AG04449 (cell line): ENCODE measurements at regions not wholly inside any gene's neighbourhood (a gene's known extent, or its start where the extent isn't known, plus 50 kb on each side); places are given as distances from the start of the nearest gene placed in this dataset.

Experiments
- CTCF ChIA-PET: fragments of 350-600 bp; formaldehyde crosslinking; extraction: SDS; loops from one replicate; lab custom pipeline; 2021; ENCODE audit warnings: antibody characterized with exemption; lab: Yijun Ruan, JAX
- POLR2A ChIA-PET: fragments of 400-600, 350-600 bp; formaldehyde crosslinking; extraction: SDS; loops from one replicate; lab custom pipeline; 2020; ENCODE audit warnings: antibody characterized with exemption, inconsistent platforms; lab: Yijun Ruan, JAX
- DNase-seq: peaks from one replicate; pipeline ENCODE4 v3.0.0-alpha.2; 2010; ENCODE audit warnings: low read depth, low spot score
- H3K4me3 ChIP-seq: 2 replicates; pipeline ENCODE4 v1.5.1; 2011; ENCODE audit warnings: low read depth, mild to moderate bottlenecking, control low read depth, low read length
- CTCF ChIP-seq: IDR thresholded peaks from one replicate; pipeline ENCODE4 v1.5.1; 2011; ENCODE audit warnings: mild to moderate bottlenecking, moderate library complexity, low read length, control low read depth, inconsistent platforms; ENCODE audit not compliant: insufficient read depth; ENCODE audit errors: missing control alignments

- H3K4me3 ChIP-seq, result no peak overlapping the region
- ChIA-PET POLR2A (no interaction called here), CTCF (interaction anchor here (0.9 to 1.4 kb wide), 2 partner anchors 10 to 409 kb away, joined by 3 to 4 read pairs; no protein-coding TSS in a partner anchor)
- no peak for DNase-seq
- no peak for TF ChIP-seq CTCF
Observed at GRCh38 chr20:58084566-58084965, 143.9 kb downstream of the ANKRD60 start.

- no peak for TF ChIP-seq CTCF
- no peak overlapping the region for H3K4me3 ChIP-seq
- POLR2A ChIA-PET, result no interaction called here
- CTCF ChIA-PET, result interaction anchor here (1.5 kb wide), 1 partner anchor 371 kb away, joined by 3 read pairs; no protein-coding TSS in a partner anchor
- DNase-seq, result no peak
Observed at GRCh38 chr20:58081846-58082245, 146.6 kb downstream of the ANKRD60 start.

GRCh38 chr20:58078741-58079522 is 149.5 kb downstream of the ANKRD60 start:
- POLR2A ChIA-PET, result no interaction called here
- TF ChIP-seq CTCF, result no peak
- DNase-seq, result no peak
- CTCF ChIA-PET, result interaction anchor here (1.3 kb wide), 1 partner anchor 9 kb away, joined by 6 read pairs; no protein-coding TSS in a partner anchor
- no peak overlapping the region for H3K4me3 ChIP-seq

GRCh38 chr20:58077282-58077681 is 151.2 kb downstream of the ANKRD60 start:
- ChIA-PET CTCF (interaction anchor here (1.5 kb wide), 1 partner anchor 10 kb away, joined by 7 read pairs; no protein-coding TSS in a partner anchor), POLR2A (no interaction called here)
- TF ChIP-seq CTCF, result no peak
- no peak overlapping the region for H3K4me3 ChIP-seq
- DNase-seq, result no peak

DNA sequence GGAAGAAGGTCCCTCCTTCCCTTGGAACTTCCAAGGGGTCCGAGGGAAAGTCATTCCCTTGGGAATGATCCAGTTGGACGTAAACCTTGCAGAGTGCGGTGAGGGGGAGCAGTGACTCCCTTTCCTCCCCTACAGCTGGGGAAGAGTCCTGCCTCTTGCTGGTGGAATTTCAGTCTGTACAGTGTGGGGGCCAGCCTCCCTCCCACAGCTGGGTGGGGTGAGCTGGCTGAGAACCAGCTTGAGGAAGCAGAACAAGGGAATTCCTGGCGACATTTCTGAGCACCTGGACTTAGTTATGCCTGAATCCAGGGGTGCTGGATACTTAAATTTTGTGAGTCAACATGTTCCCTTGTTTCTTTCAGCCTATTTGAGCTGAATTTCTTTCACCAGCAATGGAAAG is 152.0 kb downstream of the ANKRD60 start:
- DNase-seq, result no peak
- POLR2A ChIA-PET, result no interaction called here
- H3K4me3 ChIP-seq, result no peak overlapping the region
- TF ChIP-seq CTCF, result no peak
- CTCF ChIA-PET, result interaction anchor here (1.5 kb wide), 1 partner anchor 11 kb away, joined by 7 read pairs; no protein-coding TSS in a partner anchor
